Glomerular visceral epithelial cell (primary cell): ENCODE measurements at regions not wholly inside any gene's neighbourhood (a gene's known extent, or its start where the extent isn't known, plus 50 kb on each side); places are given as distances from the start of the nearest gene placed in this dataset.

ENCODE experiments used
- DNase-seq: peaks from one replicate; pipeline ENCODE4 v3.0.0-alpha.2; 2016; ENCODE audit errors: extremely low spot score

DNA sequence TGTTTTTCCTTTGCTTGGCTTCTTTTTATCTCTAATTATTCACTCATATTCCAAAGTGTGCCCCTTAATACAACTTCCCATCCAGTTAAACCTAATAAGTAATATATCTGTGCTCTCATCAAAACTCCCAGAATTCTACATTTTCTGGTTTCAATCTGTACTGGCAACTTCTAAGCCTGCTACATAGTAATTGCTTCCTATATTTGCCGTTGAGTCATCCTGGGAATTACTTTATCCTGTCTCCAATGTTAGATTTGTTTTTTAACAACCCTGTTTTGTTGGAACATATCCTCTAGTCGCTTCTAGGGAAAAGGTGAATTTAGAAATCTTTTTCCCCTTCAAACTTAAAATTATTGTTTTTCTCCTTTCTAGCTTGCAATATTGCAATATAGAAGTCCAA, 620.5 kb upstream of the PKN2 start:
- no peak for DNase-seq

- DNase-seq = no peak
These were observed 615.6 kb upstream of the PKN2 start for GRCh38 chr1:88068407-88068960.

DNA sequence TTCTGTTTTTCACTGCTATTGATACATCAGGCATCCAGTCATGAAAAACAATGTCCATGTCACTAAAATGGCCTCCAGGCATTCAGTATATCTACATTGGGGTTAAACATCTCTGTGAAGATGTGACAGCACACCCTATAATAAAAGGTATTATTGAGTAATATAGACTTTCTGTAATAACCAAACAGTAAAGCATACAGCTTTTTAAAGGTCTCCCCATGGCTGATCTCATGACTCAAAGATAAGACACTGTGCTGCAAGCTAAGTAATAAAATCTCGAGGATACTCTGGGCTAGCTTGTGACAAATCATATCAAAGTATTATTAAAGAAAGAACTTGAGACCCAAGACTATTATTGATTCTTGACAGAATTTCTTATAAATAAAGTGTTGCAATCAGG, 613.1 kb upstream of the PKN2 start:
- DNase-seq = no peak

DNA sequence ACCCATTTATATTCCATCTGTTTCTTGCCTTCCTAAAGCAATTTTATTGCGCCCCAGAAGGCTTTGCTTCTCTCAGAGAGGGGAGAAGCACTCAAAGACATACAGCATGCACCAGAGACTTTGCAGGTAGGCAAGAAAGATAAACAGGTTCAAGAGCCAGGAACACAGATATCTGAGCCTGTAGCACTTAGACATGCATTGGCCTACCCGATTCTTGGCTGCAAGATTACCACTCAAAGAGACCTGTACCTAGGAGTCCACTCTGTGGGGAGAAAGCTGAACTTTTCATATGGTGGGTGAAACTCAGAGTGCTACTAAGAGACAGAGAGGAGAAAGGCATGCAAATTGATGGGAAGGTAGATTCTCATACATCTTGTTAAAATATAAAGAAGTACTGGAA, 609.4 kb upstream of the PKN2 start:
- DNase-seq = no peak

DNA sequence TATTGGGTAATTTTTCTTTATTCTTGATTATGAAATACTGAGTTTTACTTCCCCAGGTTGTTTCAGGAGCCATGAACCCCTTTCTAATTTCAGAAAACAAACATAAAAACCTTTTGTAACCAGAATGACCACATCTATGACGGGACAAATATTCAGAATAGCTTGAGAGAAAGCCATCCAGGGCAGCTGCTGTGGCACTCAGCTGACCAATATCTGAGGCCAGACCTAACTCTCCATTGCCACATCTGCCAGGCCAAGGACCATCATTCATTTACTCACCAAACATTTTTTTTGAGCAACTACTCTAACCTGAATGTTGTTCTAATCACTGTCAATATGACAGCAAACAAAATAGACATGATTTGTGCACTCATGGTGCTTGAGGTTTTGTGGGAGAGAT, 608.3 kb upstream of the PKN2 start:
- DNase-seq = no peak

- no peak for DNase-seq
These were observed 605.0 kb upstream of the PKN2 start for GRCh38 chr1:88079036-88079435.

- no peak for DNase-seq
These were observed 603.2 kb upstream of the PKN2 start for GRCh38 chr1:88080875-88081274.

- no peak for DNase-seq
These were observed 595.6 kb upstream of the PKN2 start for GRCh38 chr1:88088481-88088880.

- no peak for DNase-seq
These were observed 594.1 kb upstream of the PKN2 start for GRCh38 chr1:88089961-88090360.

- no peak for DNase-seq
These were observed 585.2 kb upstream of the PKN2 start for GRCh38 chr1:88098881-88099280.

DNA sequence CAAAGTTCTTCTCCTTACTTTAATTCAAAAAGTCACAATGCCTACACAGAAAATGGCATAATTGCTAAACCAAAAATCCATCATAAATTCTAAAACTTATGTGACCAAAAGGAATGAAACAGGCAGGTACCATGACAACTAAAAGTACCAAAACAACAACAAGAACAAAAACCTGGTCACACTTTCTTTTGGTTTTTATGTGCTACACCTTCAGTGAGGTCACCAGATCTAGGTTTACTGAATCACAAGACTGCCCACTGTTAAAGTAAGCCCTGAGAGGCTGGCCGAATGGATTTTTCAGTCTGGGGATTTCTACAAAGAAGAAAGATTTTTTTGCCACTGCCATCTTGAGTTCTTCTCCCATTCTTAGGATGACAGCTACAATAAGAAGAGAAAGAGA, 583.0 kb upstream of the PKN2 start:
- DNase-seq = no peak

GRCh38 chr1:88104236-88104635, 579.8 kb upstream of the PKN2 start:
- DNase-seq = no peak

- no peak for DNase-seq
These were observed 579.2 kb upstream of the PKN2 start for GRCh38 chr1:88104886-88105285.

DNA sequence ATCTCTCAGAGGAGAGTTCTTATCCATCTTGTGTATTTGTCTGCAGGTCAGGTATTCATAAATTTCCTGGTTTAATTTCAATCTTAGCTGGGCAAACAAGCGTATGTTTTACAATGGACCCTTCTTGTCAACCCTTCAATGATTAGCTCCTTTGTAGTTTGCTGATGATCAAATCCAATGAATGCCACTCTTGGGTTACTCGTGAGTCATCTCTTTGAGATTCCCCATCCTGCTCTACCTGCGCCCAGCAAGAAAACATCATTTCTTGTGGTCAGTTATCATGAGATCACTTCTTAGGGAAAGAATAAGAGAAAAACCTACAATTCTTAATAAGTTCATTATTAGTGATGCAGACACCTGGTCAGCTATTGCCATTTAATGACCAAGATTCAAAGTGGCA, 572.3 kb upstream of the PKN2 start:
- peak; percentile 22 for DNase-seq

DNA sequence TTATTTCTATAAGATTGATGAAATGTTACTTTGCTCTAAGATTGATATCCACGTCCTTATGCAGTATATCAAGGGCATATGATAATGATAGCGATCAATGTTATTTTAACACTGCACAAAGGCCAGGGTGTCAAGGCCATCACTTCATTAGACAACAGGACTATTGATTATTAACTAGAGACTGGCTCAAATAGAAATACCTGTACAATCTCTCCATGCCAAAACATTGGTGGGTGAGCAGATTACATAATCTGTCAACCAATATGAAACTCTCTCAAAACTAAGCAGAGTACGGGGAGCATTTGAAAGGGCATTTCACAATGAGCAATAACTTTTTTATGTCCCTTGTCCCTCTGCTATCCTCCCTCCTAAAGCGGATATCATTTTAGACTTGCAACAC, 566.5 kb upstream of the PKN2 start:
- DNase-seq = no peak

DNA sequence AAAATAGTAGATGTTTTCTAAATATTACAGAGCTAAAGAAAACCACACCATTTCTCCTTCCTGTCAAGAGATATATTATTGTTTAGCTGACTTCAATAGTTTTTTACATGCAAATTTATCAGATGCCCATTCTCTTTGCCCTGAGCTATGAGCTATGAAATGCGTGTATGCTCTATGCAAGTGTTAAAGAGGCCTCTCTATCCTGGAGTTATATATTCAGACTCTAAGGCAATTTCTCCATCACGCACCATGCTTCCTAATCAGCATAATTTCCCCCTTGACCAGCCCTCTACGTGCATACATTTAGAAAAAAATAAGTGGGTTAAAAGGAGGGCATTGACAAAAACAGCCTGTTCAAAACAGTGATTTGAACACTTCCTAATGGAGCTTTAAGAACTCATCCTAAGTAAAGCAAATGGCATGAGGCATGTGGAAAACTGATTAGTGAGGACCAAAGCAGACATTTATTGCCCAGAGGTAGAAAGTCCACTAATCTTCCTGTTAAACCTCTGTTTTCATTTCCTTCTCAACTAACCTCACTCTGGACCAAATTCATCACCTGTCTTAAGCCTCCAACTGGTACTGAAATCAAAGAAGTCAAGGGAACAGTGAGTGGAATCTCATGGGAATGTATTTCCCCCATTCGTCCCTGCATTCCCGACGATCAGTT, 565.8 kb upstream of the PKN2 start:
- no peak for DNase-seq

GRCh38 chr1:88124614-88125013, 559.5 kb upstream of the PKN2 start:
- no peak for DNase-seq

GRCh38 chr1:88126467-88126866, 557.6 kb upstream of the PKN2 start:
- DNase-seq = no peak

GRCh38 chr1:88133991-88134390, 550.1 kb upstream of the PKN2 start:
- no peak for DNase-seq

GRCh38 chr1:88134983-88135921, 548.8 kb upstream of the PKN2 start:
- no peak for DNase-seq

DNA sequence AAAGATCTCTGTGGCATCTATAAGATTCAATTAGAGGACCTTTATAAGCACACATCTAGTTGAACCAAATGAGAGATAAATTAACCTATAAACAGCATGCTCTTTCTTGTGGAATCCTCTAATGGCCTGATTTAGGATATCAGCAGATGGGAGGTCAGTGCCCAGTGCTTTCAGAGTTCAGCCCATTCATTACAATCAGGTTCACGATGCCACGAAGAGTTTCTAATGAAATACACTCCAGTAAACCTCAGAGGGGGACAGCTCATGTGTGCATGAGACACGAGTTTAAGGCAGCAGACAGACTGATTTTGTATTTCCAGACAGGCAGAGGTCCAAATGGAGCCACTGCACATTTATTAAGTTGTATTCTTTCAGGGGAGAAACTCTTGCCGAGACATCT, 544.4 kb upstream of the PKN2 start:
- no peak for DNase-seq

GRCh38 chr1:88140325-88140724, 543.7 kb upstream of the PKN2 start:
- DNase-seq = no peak

DNA sequence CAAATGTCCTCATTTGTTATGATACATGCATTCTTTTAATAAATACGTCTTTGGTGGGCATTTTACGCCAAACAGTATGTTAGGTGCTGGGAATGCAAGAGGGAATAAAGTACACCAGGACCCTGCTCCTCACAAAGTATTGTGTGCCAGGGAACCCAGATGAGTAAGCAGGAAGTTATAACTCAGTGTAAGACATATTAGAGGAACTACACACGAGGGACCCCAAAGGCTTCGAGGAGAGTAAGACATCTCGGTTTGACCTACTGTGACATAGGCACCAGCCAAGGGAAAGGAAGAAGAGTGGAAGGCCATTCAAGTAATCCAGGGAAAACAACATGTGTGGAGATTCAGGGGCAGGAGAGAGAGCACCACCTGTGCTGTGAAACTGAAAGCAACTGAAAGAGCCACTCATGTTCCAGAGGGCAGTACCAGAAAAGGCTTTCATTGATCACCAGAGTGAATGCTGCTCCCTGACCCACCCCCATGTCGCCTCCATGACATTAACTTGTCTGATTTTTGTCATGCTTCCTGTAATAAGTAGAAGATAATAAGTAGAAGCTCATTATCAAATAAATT, 542.5 kb upstream of the PKN2 start:
- no peak for DNase-seq
